Naive thymus-derived CD4-positive, alpha-beta T cell (primary cell): ENCODE measurements at regions not wholly inside any gene's neighbourhood (a gene's known extent, or its start where the extent isn't known, plus 50 kb on each side); places are given as distances from the start of the nearest gene placed in this dataset.

Experiments used
- ATAC-seq: fragments of 150-1000 bp; cut with Tn5 transposase; 2 replicates; pipeline ENCODE4 v1.10.0; 2021; ENCODE audit warnings: mild to moderate bottlenecking, moderate library complexity
- CTCF ChIA-PET: fragments of 350-600 bp; sonication (Branson Sonifier 250); formaldehyde crosslinking; loops from one replicate; lab custom pipeline; 2021; ENCODE audit warnings: antibody characterized with exemption; lab: Charles Lee
- POLR2A ChIA-PET: fragments of 350-600 bp; sonication (Branson Sonifier 250); formaldehyde crosslinking; loops from one replicate; lab custom pipeline; 2021; ENCODE audit warnings: antibody characterized with exemption, inconsistent platforms; lab: Charles Lee
- DNase-seq, 9 donors: peaks; one replicate each; pipeline versions ENCODE4 v3.0.0 to v3.0.0-alpha.2; 2020 to 2022; ENCODE audit warnings: mixed read lengths in 1 of 9
- H3K27ac ChIP-seq: one replicate; pipeline ENCODE4 v1.7.0; 2013; ENCODE audit warnings: mild to moderate bottlenecking, low read depth, low read length, moderate library complexity
- H3K27me3 ChIP-seq, 2 donors: one replicate each; pipeline ENCODE4 v1.7.0; 2013; ENCODE audit warnings: low read length in 2 of 2, mild to moderate bottlenecking in 2 of 2, moderate library complexity in 2 of 2; ENCODE audit not compliant: control insufficient read depth in 2 of 2, insufficient read depth in 2 of 2
- H3K36me3 ChIP-seq, 3 experiments: 1 replicate in 2 of 3; 2 replicates in 1 of 3; pipeline ENCODE4 v1.7.0; 2013; ENCODE audit warnings: low read length in 3 of 3, mild to moderate bottlenecking in 3 of 3, moderate library complexity in 1 of 3; ENCODE audit not compliant: insufficient read depth in 3 of 3, control insufficient read depth in 2 of 3
- H3K4me1 ChIP-seq, 2 donors: one replicate each; pipeline ENCODE4 v1.7.0; 2013; ENCODE audit warnings: low read length in 2 of 2, mild to moderate bottlenecking in 2 of 2, moderate library complexity in 1 of 2; ENCODE audit not compliant: control insufficient read depth in 2 of 2, insufficient read depth in 2 of 2
- H3K4me3 ChIP-seq: 2 replicates; pipeline ENCODE4 v1.7.0; 2013; ENCODE audit warnings: mild to moderate bottlenecking, low read length
- H3K9me3 ChIP-seq, 3 experiments: 1 replicate in 2 of 3; 2 replicates in 1 of 3; pipeline ENCODE4 v1.7.0; 2013; ENCODE audit warnings: low read length in 3 of 3; ENCODE audit not compliant: control insufficient read depth in 2 of 3
- H3K27ac Mint-ChIP-seq, 9 donors: one replicate each; pipeline ENCODE4 v1.8.0; 2020 to 2022; ENCODE audit warnings: mixed read lengths in 9 of 9, mild to moderate bottlenecking in 8 of 9, moderate library complexity in 5 of 9, inconsistent platforms in 2 of 9
- H3K27me3 Mint-ChIP-seq, 5 donors: one replicate each; pipeline ENCODE4 v1.8.0; 2021 to 2022; ENCODE audit warnings: mixed read lengths in 5 of 5, mild to moderate bottlenecking in 1 of 5
- H3K36me3 Mint-ChIP-seq, 5 donors: one replicate each; pipeline ENCODE4 v1.8.0; 2020 to 2022; ENCODE audit warnings: mixed read lengths in 5 of 5, mild to moderate bottlenecking in 3 of 5, inconsistent platforms in 1 of 5
- H3K4me1 Mint-ChIP-seq, 7 donors: one replicate each; pipeline ENCODE4 v1.8.0; 2020 to 2022; ENCODE audit warnings: mixed read lengths in 7 of 7, mild to moderate bottlenecking in 3 of 7, inconsistent platforms in 1 of 7
- H3K4me3 Mint-ChIP-seq, 10 donors: one replicate each; pipeline ENCODE4 v1.8.0; 2020 to 2022; ENCODE audit warnings: mild to moderate bottlenecking in 10 of 10, mixed read lengths in 10 of 10, moderate library complexity in 6 of 10, inconsistent platforms in 2 of 10
- H3K9me3 Mint-ChIP-seq, 11 donors: one replicate each; pipeline ENCODE4 v1.8.0; 2020 to 2022; ENCODE audit warnings: mixed read lengths in 11 of 11, mild to moderate bottlenecking in 4 of 11, inconsistent platforms in 1 of 11, moderate library complexity in 1 of 11
- intact Hi-C, 2 donors: fragments of 100-400 bp; cut with micrococcal nuclease; formaldehyde crosslinking; loops; one replicate each; pipeline ENCODE4 v1.15.1; 2023

DNA sequence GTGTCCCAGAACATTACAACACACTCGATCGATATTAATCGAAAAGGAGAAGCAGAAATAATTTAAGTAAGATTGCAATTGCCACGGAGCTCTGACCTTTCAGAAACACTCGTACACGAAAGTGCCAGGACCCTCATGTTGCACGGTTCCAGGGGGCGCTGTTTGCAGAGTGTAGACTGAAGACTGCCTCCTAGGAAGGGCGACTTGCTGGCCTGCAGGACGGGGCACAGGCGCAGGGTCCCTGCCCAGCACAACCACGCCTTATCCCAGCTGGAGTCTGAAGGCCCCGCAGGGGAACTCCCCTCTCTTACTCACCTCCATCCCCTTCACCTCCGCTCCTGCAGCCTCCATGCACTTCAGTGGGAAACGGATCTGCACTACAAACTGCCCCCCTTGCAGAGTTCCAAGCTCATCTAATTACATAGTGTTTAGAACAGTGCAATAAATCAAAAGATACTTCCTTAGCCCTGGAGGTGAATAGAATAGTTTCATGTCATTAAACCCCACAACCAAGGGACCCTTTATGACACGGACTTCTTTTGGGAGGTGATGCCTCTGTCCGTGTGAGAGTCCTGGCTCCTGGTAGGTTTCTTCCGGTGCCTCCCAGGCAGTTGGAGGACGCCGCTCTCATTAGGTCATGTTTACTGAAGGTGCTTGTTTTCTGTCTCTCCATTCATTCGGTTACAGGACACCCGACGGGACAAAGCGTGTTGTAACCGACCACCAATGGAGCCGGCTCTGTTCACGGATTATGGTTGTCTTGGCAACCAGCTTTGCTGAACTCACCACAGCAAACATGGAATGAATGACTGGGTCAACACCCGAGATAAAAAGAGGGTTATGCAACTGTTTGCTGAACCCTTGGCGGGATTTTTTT is 262.2 kb downstream of the BAMBI start:
- CTCF ChIA-PET = no interaction called here
- POLR2A ChIA-PET = no interaction called here
- Mint-ChIP-seq H3K36me3 (no peaks in the 10 kb centered on the region), H3K27ac (no peak overlapping the region), H3K27me3 (peaks cover 0 to 13% (median 10%) of the 10 kb centered on the region in 5 donors), H3K4me1 (no peaks in the 10 kb centered on the region), H3K9me3 (peaks cover 0 to 14% (median 4%) of the 10 kb centered on the region in 11 donors), H3K4me3 (no peak overlapping the region)
- DNase-seq (no peak), ATAC-seq (no peak)
- no peak overlapping the region for H3K27ac ChIP-seq
- intact Hi-C loops = no loop called here
- H3K9me3 ChIP-seq = no peaks in the 10 kb centered on the region
- no peaks in the 10 kb centered on the region for H3K27me3 ChIP-seq
- H3K36me3 ChIP-seq = no peaks in the 10 kb centered on the region
- H3K4me1 ChIP-seq = no peaks in the 10 kb centered on the region
- no peak overlapping the region for H3K4me3 ChIP-seq

DNA sequence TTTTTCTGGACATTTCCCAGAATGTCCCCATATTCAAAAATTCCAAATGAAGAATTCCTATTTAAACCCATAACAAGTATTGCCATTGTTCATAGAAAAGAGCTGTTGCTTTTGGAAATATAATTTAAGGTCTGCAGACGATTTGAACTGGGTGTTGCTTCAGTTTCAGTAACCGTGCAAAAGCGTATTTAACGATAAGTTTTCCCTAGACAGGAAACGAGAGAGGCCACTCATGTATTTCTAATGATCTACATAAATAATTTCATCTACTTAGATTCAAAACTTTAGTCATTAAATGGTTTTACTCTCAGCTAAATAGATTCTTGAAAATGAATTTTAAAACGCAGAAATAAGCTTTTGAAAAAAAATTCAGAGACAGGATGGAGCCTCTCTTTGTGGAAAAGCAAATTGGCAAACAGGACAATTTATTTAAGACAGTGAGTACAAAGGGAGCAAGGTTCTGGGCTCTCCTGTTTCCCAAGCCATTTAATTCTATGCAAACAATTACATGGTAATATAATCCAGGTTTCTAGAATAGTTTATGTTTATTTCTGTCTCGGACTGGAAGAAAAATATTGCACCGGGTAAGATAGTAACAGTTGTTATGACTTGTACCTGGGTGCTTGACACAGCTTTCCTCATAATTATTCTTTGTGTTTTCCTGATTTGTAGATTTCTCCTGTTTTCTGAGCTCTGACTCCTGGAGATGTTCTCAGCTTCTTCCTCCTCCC is 263.0 kb downstream of the BAMBI start:
- no peaks in the 10 kb centered on the region for H3K9me3 ChIP-seq
- H3K4me3 ChIP-seq = no peak overlapping the region
- intact Hi-C loops = no loop called here
- Mint-ChIP-seq H3K27me3 (peaks cover 0 to 13% (median 8%) of the 10 kb centered on the region in 5 donors), H3K9me3 (peaks cover 0 to 18% (median 3%) of the 10 kb centered on the region in 11 donors), H3K4me3 (no peak overlapping the region), H3K27ac (no peak overlapping the region), H3K36me3 (no peaks in the 10 kb centered on the region), H3K4me1 (no peaks in the 10 kb centered on the region)
- H3K4me1 ChIP-seq = no peaks in the 10 kb centered on the region
- POLR2A ChIA-PET = no interaction called here
- DNase-seq = no peak
- H3K27ac ChIP-seq = no peak overlapping the region
- no peaks in the 10 kb centered on the region for H3K36me3 ChIP-seq
- no peaks in the 10 kb centered on the region for H3K27me3 ChIP-seq
- CTCF ChIA-PET = no interaction called here
- no peak for ATAC-seq

DNA sequence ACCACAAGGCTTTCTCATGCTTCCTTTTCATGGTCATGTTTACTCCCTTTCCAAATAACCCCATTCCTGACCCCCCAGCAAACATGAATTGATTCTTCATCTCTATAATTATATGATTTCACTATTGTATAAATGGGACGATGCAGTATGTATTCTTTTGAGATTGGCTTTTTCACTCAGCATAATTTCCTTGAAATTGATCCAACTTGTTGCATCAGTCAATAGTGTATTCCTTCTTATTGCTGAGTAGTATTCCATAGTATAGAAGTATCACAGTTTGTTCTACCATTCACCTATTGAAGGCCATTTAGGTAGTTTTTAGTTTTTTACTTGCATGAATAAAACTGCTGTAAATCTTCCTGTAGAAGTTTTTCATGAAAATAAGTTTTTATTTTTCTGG is 264.7 kb downstream of the BAMBI start:
- Histone ChIP-seq H3K27ac (no peak overlapping the region), H3K27me3 (no peaks in the 10 kb centered on the region), H3K36me3 (no peaks in the 10 kb centered on the region), H3K9me3 (no peaks in the 10 kb centered on the region), H3K4me3 (no peak overlapping the region), H3K4me1 (no peaks in the 10 kb centered on the region)
- Mint-ChIP-seq H3K9me3 (peaks cover 0 to 12% (median 7%) of the 10 kb centered on the region in 11 donors), H3K27me3 (peaks cover 3 to 15% (median 10%) of the 10 kb centered on the region in 5 donors), H3K4me1 (no peaks in the 10 kb centered on the region), H3K4me3 (no peak overlapping the region), H3K27ac (no peak overlapping the region), H3K36me3 (no peaks in the 10 kb centered on the region)
- no peak for DNase-seq
- ChIA-PET POLR2A (no interaction called here), CTCF (no interaction called here)
- intact Hi-C loops = no loop called here
- no peak for ATAC-seq

DNA sequence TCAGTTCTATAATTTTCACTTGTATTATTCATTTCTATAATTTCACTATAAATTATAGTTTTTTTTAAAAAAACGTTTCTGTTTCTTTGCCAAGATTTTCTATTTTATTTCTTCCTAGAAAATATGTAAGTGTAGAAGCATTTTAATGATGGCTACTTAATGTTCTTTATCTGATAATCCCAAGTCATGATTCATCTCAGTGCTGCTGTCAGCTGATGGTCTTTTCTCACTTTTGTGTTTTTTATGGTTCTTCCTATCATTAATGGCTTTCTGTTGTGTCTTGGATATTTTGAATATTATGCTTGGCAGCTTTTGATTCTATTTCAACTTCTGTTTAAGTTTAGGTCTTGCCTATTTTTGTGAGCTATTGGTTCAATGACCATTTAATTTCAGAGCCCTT is 268.6 kb downstream of the BAMBI start:
- ATAC-seq (no peak), DNase-seq (no peak)
- Mint-ChIP-seq H3K4me3 (no peak overlapping the region), H3K36me3 (no peaks in the 10 kb centered on the region), H3K4me1 (no peaks in the 10 kb centered on the region), H3K9me3 (peaks cover 0 to 16% (median 7%) of the 10 kb centered on the region in 11 donors), H3K27ac (no peak overlapping the region), H3K27me3 (peaks cover 4 to 31% (median 15%) of the 10 kb centered on the region in 5 donors)
- H3K27ac ChIP-seq = no peak overlapping the region
- no peak overlapping the region for H3K4me3 ChIP-seq
- POLR2A ChIA-PET = no interaction called here
- intact Hi-C loops = no loop called here
- no peaks in the 10 kb centered on the region for H3K27me3 ChIP-seq
- H3K9me3 ChIP-seq = no peaks in the 10 kb centered on the region
- no peaks in the 10 kb centered on the region for H3K36me3 ChIP-seq
- H3K4me1 ChIP-seq = no peaks in the 10 kb centered on the region
- CTCF ChIA-PET = no interaction called here

DNA sequence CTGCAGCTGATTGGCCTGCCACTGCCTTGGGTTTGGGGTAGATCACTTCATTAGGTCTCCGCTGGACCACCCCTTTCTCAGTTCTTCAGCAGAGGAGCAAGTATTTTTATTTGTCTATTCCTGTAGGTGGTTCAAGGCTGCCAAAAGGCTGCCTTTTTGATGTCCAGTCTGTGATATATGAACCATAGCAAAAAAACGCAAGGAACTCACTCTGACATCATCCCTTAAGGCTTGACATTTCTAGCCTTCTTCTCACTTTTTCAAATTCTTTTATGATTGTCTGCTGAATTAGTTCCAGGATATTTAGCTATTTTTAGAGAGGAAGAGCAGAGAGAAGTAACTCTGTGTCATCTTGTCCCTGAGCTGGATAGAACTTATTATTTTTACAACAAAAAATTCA is 269.2 kb downstream of the BAMBI start:
- H3K27ac ChIP-seq = no peak overlapping the region
- H3K36me3 ChIP-seq = no peaks in the 10 kb centered on the region
- H3K4me3 ChIP-seq = no peak overlapping the region
- H3K27me3 ChIP-seq = no peaks in the 10 kb centered on the region
- H3K4me1 Mint-ChIP-seq = no peaks in the 10 kb centered on the region
- DNase-seq = no peak
- H3K27ac Mint-ChIP-seq = no peak overlapping the region
- intact Hi-C loops = no loop called here
- ATAC-seq = no peak
- POLR2A ChIA-PET = no interaction called here
- no peaks in the 10 kb centered on the region for H3K9me3 ChIP-seq
- CTCF ChIA-PET = no interaction called here
- peaks cover 0 to 17% (median 7%) of the 10 kb centered on the region in 11 donors for H3K9me3 Mint-ChIP-seq
- peaks cover 6 to 36% (median 18%) of the 10 kb centered on the region in 5 donors for H3K27me3 Mint-ChIP-seq
- no peaks in the 10 kb centered on the region for H3K4me1 ChIP-seq
- no peaks in the 10 kb centered on the region for H3K36me3 Mint-ChIP-seq
- no peak overlapping the region for H3K4me3 Mint-ChIP-seq

DNA sequence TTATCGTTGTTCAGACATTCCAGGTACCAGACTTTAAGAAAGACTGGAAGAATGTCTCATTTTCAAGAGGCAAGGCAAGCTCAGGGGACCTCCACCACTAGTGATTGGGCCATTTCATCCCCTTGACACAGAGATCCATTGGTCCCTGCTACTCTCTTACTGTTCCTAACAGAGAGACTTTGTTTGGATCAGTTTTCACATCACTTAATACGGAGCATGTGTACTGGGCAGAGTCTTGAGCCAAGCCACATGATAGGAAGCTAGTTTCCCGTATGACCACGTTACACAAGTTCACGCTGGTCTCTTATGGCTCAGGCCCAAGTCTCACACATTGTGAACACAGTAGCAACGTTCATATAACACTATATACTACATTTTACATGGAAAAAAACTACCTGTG is 269.9 kb downstream of the BAMBI start:
- DNase-seq (no peak), ATAC-seq (no peak)
- Mint-ChIP-seq H3K36me3 (no peaks in the 10 kb centered on the region), H3K9me3 (peaks cover 0 to 24% (median 7%) of the 10 kb centered on the region in 11 donors), H3K4me1 (no peaks in the 10 kb centered on the region), H3K27me3 (peaks cover 6 to 42% (median 21%) of the 10 kb centered on the region in 5 donors), H3K27ac (no peak overlapping the region), H3K4me3 (no peak overlapping the region)
- H3K4me3 ChIP-seq = no peak overlapping the region
- H3K4me1 ChIP-seq = no peaks in the 10 kb centered on the region
- no peak overlapping the region for H3K27ac ChIP-seq
- POLR2A ChIA-PET = no interaction called here
- H3K9me3 ChIP-seq = no peaks in the 10 kb centered on the region
- CTCF ChIA-PET = no interaction called here
- no peaks in the 10 kb centered on the region for H3K36me3 ChIP-seq
- intact Hi-C loops = no loop called here
- H3K27me3 ChIP-seq = no peaks in the 10 kb centered on the region
